ENCODE measurements at regions not wholly inside any gene's neighbourhood (a gene's known extent, or its start where the extent isn't known, plus 50 kb on each side); places are given as distances from the start of the nearest gene placed in this dataset.

DNA sequence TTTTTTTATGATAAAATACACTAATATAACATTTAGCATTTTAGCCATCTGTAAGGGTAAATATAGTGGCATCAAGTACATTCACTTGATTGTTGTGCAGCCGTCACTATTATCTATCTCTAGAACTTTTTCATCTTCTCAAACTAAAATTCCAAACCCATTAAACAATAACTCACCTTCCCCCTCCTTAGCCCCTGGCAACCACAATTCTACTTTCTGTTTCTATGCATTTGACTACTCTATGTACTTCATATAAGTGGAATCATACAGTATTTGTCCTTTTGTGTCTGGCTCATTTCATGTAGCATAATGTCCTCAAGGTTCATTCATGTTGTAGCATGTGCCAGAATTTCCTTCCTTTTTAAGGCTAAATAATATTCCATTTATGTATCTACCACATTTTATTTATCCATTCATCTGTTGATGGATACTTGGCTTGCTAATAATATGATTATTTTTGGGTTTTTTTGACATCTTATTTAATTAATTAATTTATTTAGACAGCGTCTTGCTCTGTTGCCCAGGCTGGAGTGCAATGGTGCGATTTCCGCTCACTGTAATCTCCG is 69.6 kb upstream of the MACF1 start:
- Histone ChIP-seq H3K9ac (ENCODE audit: insufficient read depth in 1 of 2, low read depth in 2 of 2, low read length in 2 of 2) (no peak overlapping the region), H3K9me3 (replicated peaks; ENCODE audit: control insufficient read depth, insufficient read depth, low read depth, low read length) (no peaks in the 10 kb centered on the region), H4K20me1 (replicated peaks; ENCODE audit: control insufficient read depth, insufficient read depth, low read length) (no peaks in the 10 kb centered on the region), H3K79me2 (ENCODE audit: control insufficient read depth, insufficient read depth, low read length) (peaks cover 3% of the 10 kb centered on the region; the same call in 1 of the 3 replicates), H2AFZ (ENCODE audit: low read depth, low read length) (no peak overlapping the region), H3K36me3 (ENCODE audit: control insufficient read depth, insufficient read depth, low read length) (no peaks in the 10 kb centered on the region; the same call in 2 of the 3 replicates), H3K9me1 (ENCODE audit: control insufficient read depth, insufficient read depth, low read length) (no peaks in the 10 kb centered on the region), H3K27me3 (ENCODE audit: control insufficient read depth in 2 of 2, insufficient read depth in 2 of 2, low read length in 2 of 2) (no peaks in the 10 kb centered on the region), H3K4me1 (replicated peaks in 1 of 2; ENCODE audit: control insufficient read depth in 2 of 2, insufficient read depth in 2 of 2, low read length in 2 of 2) (peaks cover 0 to 10% of the 10 kb centered on the region in 2 experiments; a peak in 3 of 5 replicates), H3K4me3 (no peak overlapping the region), H3K27ac (ENCODE audit: extremely low read depth, low read depth, low read length) (no peak overlapping the region), H3K4me2 (ENCODE audit: insufficient read depth, low read length) (no peak overlapping the region)
- 92% methylated on average over 5 of the region's 5 CpGs for WGBS (ENCODE audit: insufficient coverage, low coverage, missing lambda C conversion rate)
- in situ Hi-C loops (cut with MboI), result no loop called here
- TF ChIP-seq, protein P1, sequence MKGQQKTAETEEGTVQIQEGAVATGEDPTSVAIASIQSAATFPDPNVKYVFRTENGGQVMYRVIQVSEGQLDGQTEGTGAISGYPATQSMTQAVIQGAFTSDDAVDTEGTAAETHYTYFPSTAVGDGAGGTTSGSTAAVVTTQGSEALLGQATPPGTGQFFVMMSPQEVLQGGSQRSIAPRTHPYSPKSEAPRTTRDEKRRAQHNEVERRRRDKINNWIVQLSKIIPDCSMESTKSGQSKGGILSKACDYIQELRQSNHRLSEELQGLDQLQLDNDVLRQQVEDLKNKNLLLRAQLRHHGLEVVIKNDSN (CRISPR knock-in tag; IDR thresholded peaks at IDR 0.05), result no peak
- TF ChIP-seq, protein P2, sequence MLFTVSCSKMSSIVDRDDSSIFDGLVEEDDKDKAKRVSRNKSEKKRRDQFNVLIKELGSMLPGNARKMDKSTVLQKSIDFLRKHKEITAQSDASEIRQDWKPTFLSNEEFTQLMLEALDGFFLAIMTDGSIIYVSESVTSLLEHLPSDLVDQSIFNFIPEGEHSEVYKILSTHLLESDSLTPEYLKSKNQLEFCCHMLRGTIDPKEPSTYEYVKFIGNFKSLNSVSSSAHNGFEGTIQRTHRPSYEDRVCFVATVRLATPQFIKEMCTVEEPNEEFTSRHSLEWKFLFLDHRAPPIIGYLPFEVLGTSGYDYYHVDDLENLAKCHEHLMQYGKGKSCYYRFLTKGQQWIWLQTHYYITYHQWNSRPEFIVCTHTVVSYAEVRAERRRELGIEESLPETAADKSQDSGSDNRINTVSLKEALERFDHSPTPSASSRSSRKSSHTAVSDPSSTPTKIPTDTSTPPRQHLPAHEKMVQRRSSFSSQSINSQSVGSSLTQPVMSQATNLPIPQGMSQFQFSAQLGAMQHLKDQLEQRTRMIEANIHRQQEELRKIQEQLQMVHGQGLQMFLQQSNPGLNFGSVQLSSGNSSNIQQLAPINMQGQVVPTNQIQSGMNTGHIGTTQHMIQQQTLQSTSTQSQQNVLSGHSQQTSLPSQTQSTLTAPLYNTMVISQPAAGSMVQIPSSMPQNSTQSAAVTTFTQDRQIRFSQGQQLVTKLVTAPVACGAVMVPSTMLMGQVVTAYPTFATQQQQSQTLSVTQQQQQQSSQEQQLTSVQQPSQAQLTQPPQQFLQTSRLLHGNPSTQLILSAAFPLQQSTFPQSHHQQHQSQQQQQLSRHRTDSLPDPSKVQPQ (CRISPR knock-in tag; IDR thresholded peaks at IDR 0.05; ENCODE audit: borderline replicate concordance), result no peak
- TF ChIP-seq DACH1 (IDR thresholded peaks at IDR 0.05; ENCODE audit: partially characterized antibody) (no peak), ZNF197 (CRISPR knock-in tag; IDR thresholded peaks at IDR 0.05; ENCODE audit: low read depth) (no peak), THRAP3 (IDR thresholded peaks at IDR 0.05; ENCODE audit: borderline replicate concordance) (no peak), ZNF57 (CRISPR knock-in tag; IDR thresholded peaks at IDR 0.05) (no peak)
- TF ChIP-seq, protein P3, sequence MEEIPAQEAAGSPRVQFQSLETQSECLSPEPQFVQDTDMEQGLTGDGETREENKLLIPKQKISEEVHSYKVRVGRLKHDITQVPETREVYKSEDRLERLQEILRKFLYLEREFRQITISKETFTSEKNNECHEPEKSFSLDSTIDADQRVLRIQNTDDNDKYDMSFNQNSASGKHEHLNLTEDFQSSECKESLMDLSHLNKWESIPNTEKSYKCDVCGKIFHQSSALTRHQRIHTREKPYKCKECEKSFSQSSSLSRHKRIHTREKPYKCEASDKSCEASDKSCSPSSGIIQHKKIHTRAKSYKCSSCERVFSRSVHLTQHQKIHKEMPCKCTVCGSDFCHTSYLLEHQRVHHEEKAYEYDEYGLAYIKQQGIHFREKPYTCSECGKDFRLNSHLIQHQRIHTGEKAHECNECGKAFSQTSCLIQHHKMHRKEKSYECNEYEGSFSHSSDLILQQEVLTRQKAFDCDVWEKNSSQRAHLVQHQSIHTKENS (CRISPR knock-in tag; IDR thresholded peaks at IDR 0.05), result no peak
- intact Hi-C loops (cut with micrococcal nuclease), result no loop called here
- FAIRE-seq (no peak), DNase-seq (ENCODE audit: extremely low read depth in 1 of 4, low spot score in 3 of 4) (no peak), ATAC-seq (no peak)
- CTCF ChIA-PET (ENCODE audit: low intra/inter-chr PET ratio), result interaction anchor here (1.0 kb wide), 1 partner anchor 57 kb away, joined by 4 read pairs; no protein-coding TSS in a partner anchor
- BruUV-seq (replicated peaks), result no TSS peak
- POLR2A ChIA-PET, result no interaction called here
